Dedifferentiated amniotic fluid mesenchymal stem cell (primary cell): ENCODE measurements at regions not wholly inside any gene's neighbourhood (a gene's known extent, or its start where the extent isn't known, plus 50 kb on each side); places are given as distances from the start of the nearest gene placed in this dataset.

Source experiments
- DNase-seq: peaks from one replicate; pipeline ENCODE4 v3.0.0-alpha.2; 2016; ENCODE audit errors: extremely low spot score

- DNase-seq = no peak
These were observed 212.3 kb upstream of the FOXN3 start for GRCh38 chr14:89629383-89629782.

- no peak for DNase-seq
These were observed 211.5 kb upstream of the FOXN3 start for GRCh38 chr14:89628521-89628920.

- no peak for DNase-seq
These were observed 209.3 kb upstream of the FOXN3 start for GRCh38 chr14:89626233-89626806.

DNA sequence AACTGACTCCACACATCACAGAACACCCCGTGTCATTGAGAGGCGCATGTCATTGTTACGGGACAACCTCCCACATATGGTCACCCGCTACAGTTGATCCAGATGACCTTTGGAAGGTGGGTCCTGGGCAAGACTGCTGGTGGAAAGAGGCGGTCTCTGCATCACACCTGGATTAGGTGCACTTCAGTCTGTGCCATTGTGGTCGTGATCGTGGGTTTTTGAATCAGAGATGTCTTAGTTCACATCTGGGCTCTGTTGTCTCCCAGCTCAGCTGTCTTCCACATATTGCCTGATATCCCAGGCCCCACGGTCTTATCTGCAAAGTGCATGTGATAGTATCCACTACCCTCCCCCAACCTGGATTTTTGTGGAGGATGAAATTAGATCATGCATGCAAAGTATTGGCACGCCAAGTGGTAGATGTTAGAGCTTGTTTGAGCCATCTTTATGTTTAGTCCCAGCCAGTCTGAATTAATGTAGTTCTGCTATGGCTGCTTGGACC lies 208.7 kb upstream of the FOXN3 start:
- no peak for DNase-seq

GRCh38 chr14:89625244-89625713 lies 208.2 kb upstream of the FOXN3 start:
- DNase-seq = no peak

DNA sequence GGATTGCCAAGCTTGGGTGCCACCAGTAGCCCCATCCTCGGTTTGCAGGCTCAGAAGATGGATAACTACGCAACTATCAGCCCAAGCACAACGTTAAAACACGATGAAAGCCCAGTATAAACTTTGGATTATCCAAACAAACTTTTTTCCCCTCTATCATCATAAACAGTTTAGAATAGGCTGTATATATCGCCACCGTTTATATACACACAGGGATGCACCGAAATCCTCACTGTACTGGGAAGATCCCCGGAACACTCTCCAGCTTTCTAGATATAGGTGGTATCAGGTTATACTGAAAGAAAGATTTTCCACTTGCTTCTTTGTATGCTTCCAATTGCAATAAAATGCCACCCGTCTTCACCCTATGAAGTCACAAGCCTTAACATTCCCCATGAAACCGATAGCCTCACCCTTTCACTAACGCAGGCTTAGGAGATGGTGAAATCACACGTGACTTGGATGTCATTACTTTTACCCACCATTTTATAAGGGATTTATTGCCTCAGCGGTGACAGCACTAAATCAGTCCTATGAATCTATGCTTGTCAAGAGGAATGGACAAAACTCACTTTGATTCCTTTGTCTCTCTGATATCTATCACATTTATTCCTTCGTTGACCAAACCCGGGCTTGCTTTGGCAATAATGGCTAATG lies 207.6 kb upstream of the FOXN3 start:
- DNase-seq = no peak

DNA sequence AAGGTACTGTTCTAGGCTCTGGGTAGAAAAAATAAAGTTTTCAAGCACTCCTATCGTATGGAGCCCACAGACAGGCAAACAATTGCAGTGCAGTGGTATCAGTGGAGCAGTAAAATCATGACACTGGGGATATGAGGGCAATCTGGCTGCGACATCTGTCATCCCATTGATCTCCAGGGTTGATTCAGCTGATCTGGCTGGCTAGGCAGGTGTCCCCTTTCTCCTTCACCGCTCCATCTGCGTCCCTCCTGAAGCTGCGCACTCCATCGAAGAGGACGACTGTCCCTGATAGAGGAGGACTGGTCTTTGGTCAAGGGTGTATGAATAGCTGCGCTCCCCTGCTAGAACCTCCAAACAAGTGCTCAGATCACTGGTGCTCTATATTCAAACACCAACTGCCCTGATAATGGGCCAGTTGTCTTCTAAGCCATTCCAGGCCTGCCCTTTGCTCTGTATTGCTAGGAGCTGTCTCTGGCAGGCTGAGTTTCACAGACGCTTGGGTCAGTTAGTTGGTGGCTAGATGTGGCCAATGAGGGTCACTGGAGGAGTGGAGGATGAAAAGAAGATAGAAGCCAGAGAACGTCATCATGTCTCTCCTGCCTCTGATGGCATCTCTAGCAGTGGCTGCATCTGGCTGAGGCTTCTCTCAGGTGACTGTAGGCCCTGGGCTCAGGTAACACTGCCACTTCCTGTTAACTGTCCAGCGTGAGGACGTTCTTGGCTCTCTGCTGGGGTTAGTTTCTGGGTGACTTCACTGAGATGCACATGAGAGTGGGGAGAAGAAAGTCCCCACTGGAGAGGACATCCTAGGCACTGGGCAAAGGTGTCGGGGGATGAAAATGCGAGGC lies 205.0 kb upstream of the FOXN3 start:
- DNase-seq = no peak

GRCh38 chr14:89621009-89621421 lies 204.0 kb upstream of the FOXN3 start:
- DNase-seq = no peak

GRCh38 chr14:89620436-89620835 lies 203.4 kb upstream of the FOXN3 start:
- DNase-seq = no peak

GRCh38 chr14:89619596-89619995 lies 202.6 kb upstream of the FOXN3 start:
- DNase-seq = no peak

DNA sequence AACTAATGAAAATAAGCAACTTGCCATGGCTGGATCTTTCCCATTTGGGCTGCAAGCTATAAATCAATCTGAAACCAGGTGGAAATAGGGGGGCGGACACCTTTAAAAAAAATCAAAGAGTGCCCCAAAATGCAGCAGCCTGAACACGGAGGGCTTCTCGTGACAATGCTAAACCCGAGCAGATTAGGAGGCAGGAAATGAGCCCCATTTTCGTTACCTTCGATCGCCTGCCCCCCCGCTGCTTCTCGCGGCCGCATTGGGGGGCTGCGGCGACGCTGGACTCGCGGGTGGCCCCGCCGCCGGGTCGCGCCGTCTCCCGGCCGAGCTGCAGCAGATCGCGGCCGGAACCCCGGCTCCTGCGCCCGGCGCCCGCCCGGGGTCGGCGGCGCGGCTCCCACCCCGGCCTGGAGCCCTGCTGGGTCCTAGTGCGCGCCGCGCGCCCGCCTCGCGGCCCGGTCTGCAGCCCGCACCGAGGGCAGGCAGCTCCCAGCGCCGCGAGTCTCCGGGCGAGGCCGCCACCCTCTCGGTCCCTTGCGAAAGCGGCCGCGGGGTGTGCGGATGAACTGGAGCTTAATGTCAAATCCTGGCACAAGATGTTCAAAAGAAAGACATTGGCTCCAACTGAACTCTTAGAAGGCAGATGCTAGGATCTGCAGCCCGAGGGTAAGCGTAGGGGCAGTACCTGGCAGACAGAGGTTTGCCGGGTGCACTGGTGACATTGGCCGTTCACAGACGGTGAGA lies 201.9 kb upstream of the FOXN3 start:
- DNase-seq = peak; percentile 43

DNA sequence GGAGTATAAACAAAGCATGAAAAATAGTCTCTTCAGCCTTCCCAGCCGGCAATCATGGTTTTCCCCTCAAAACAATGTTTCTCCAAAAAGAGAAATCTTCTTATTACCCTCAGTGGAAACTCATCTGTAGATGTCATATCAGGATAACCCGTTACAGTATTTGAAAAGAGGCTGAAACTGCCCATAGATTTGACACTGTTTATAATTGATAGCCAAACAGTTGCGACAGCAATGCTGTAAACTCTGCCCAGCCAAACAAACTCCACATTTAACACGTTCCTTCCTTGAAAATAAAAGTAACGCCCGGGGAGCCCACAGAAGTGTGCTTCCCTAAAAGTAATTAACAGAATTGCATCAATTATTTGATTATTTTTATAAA lies 201.3 kb upstream of the FOXN3 start:
- DNase-seq = peak; percentile 20

DNA sequence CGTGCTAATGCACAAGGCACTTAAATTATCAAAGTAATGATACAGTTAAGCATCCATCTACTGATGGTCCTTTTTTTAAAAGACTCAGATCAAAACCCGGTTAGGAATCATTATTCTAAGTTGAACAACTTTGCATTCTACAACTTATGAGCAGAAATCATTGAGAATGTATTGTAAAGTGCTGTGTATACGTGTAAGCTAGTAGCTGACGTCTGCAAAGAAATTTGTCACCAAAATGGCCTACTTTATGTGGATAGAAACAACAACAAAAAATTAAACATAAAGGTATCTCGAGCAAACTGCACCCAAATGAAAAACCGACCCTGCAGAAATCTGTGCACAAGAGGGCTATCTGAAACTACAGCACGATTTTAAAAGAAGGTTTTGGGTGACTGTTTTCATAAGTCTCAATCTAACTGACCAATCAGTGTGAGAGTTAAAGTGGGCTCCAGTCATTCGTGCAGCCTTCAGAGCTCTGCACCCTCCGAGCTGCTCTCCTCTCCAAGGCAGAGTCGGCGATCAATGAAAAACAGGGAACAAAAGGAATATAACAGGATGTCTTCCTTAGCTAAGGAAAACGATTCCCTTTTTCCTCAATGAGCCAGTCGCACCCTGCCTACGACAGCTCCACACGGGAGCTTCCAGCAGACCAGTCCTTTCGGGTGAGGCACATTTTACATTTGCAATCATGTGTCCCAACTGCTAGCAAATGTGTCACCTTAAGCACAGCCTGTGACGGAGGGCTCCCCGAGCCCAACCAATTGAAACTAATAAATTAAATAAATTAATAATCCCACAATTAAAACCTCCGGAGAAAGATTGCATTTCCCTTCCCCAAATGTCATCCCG lies 200.7 kb upstream of the FOXN3 start:
- DNase-seq = peak; percentile 42

DNA sequence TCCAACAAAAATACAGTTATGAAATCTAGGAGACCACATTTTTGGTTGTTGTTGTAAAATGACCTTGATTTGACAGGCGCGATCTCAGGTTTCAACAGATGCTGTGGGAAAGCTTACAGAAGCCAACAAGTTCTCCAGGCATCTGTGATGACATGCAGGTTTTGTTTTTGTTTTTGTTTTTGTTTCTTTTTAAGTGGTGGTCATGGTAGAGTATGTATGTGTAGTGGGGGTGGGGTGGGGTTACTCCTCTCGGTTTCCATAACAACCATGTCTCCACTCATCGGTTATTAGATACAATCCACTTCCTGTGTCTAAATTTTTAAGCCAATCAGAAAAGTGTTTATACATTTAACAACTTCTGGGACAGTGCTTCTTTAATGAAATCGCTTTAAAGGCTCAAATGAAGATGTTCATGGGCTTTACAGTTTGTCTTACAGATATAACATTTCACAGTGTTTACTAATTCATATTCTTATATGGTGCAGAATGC lies 199.9 kb upstream of the FOXN3 start:
- peak; percentile 36 for DNase-seq

DNA sequence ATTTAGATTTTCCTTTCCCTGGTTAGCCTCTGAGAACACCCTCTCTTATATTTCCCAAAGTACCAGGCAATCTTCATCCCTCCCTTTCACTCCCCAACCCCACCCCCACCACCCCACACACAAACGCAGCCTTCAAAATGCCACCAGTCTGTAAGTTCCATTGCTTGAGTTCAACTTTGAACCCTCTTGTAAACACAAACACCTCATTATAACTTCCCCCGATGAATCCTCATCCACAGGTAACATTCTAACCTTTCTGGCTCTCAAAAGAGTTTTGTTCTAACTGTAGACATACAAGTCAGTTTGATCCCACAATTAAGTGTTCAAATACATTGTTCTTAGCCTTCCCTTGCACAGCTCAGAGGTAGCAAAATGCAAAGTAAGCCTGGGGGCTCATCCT lies 199.4 kb upstream of the FOXN3 start:
- DNase-seq = no peak

DNA sequence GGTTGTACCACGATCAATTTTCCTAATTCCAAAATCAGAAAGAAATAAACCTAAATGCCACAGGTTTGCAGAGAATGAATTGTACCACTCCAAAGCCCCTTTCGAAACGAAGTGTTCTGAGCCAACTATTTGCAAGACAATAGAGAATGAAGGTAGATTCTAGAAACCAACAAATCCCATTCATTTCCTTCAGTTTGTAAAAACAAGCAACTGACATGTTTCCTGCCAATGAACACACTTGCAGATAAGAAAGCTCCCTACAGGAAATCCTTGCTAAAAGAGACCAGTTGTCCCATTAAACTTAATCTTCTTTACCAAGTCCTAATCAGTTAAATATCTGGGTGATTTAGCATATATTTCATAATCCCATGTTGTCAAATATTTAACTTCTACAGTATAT lies 198.4 kb upstream of the FOXN3 start:
- no peak for DNase-seq

DNA sequence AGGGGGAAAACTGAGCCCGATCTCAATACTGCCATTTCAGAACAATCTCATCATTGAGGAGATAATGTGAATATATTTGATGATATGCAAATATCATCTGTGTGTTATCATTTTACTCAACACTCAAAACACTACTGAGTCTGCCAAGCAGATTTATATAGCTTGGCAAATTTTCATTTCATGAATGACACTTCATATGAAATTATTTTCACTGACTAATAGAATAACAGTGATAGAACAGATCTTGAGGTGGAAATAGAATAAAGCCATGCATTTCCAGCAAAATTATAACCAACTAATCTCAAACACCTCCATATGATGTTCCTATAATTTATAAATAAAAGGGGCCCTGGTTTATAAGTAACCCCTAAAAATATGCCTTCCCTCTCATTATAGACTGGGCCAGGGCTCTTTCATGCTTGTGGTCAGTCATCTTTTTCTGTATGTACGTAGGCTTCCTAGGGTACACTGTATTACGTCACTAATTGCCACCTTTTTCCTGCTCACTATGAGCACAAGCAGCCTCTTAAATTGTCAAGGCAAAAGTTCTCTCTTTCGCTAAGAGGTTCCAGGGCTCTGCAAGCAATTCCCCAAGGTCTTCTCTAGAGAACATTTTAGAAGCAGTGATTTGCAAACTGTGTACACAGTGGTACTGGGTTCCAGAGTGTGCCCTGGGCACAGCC lies 197.1 kb upstream of the FOXN3 start:
- no peak for DNase-seq

- no peak for DNase-seq
These were observed 196.4 kb upstream of the FOXN3 start for GRCh38 chr14:89613260-89614008.

- no peak for DNase-seq
These were observed 192.6 kb upstream of the FOXN3 start for GRCh38 chr14:89609500-89610100.
